Heart left ventricle (tissue), 16 donors: ENCODE measurements at regions not wholly inside any gene's neighbourhood (a gene's known extent, or its start where the extent isn't known, plus 50 kb on each side); places are given as distances from the start of the nearest gene placed in this dataset.

Experiments used
- ATAC-seq, 4 donors: fragments of 200-7000 bp; cut with Tn5 transposase; one replicate each; pipeline ENCODE4 v1.9.1; 2020 to 2022; ENCODE audit warnings: moderate library complexity in 4 of 4, mild to moderate bottlenecking in 3 of 4, moderate number of reproducible peaks in 1 of 4
- DNase-seq, 5 donors: peaks; one replicate each; pipeline ENCODE4 v3.0.0-alpha.2; 2020
- H3K27ac ChIP-seq, 12 donors: fragments of 200-600 bp; sonication (generic) in 4 of 12; one replicate each; pipeline versions ENCODE4 v1.5.0 to v1.8.0; 2016 to 2022; ENCODE audit warnings: mild to moderate bottlenecking in 2 of 12
- H3K27me3 ChIP-seq, 9 donors: fragments of 200-600 bp; sonication (generic) in 2 of 9; one replicate each; pipeline versions ENCODE4 v1.5.1 to v1.8.0; 2016 to 2022; ENCODE audit warnings: mild to moderate bottlenecking in 3 of 9
- H3K36me3 ChIP-seq, 9 donors: fragments of 200-600 bp; sonication (generic) in 2 of 9; one replicate each; pipeline versions ENCODE4 v1.5.0 to v1.8.0; 2018 to 2022; ENCODE audit warnings: mild to moderate bottlenecking in 2 of 9
- H3K4me1 ChIP-seq, 12 donors: fragments of 200-600 bp; sonication (generic) in 4 of 12; one replicate each; pipeline versions ENCODE4 v1.5.0 to v1.8.0; 2016 to 2022; ENCODE audit warnings: mild to moderate bottlenecking in 3 of 12
- H3K4me3 ChIP-seq, 12 donors: fragments of 200-600 bp; sonication (generic) in 4 of 12; one replicate each; pipeline versions ENCODE4 v1.5.0 to v1.8.0; 2017 to 2022; ENCODE audit warnings: mild to moderate bottlenecking in 9 of 12, moderate library complexity in 4 of 12
- H3K9me3 ChIP-seq, 12 donors: fragments of 200-600 bp; sonication (generic) in 4 of 12; one replicate each; pipeline versions ENCODE4 v1.5.0 to v1.8.0; 2016 to 2022; ENCODE audit warnings: mild to moderate bottlenecking in 1 of 12
- POLR2A ChIP-seq, 2 donors: fragments of 450-650 bp; IDR thresholded peaks; one replicate each; pipeline ENCODE4 v1.6.1; 2017; ENCODE audit warnings: antibody characterized with exemption in 2 of 2, mild to moderate bottlenecking in 2 of 2, moderate library complexity in 2 of 2
- WGBS, 4 donors: extraction: QIAGEN DNeasy Blood & Tissue Kit in 2 of 4; methylation state at CpG; one replicate each; pipeline versions ENCODE4 v1.1.5 to v1.1.7; 2013 to 2018; 5-methylcytosine and 5-hydroxymethylcytosine counted together
- intact Hi-C, 10 donors: fragments of 100-400 bp; cut with DNase I; formaldehyde crosslinking; loops; one replicate each; pipeline versions ENCODE4 v1.11.1 to v1.14.2; 2022
- TF ChIP-seq, protein P1 (sequence below), 12 donors: fragments of 200-600 bp; sonication (generic) in 4 of 12; IDR thresholded peaks; one replicate each; pipeline versions ENCODE4 v1.5.0 to v1.8.0; 2018 to 2022; ENCODE audit warnings: antibody characterized with exemption in 12 of 12, mild to moderate bottlenecking in 5 of 12
- donor health status: ischemic (EF 13 %, LVEDD 7.1; RV severe dilation, severe dysfunction).
- donor health status: healthy with polysubstance abuse.
- donor health status: DM: no; HTN: yes; CAD: no.
- donor health status: DM: no; HTN: no; CAD: no.
- donor health status: ischemic (EF 25% LVEDD 6.9; RV normal size, moderate dysfunction).
- donor health status: ischemic (EF 25% LVEDD 5.7; RV mildly dilated, moderate dysfunction).
- donor health status: healthy.
- donor health status: DM: yes; HTN: yes; CAD: no.
- donor health status: ischemic (EF 35%, LVEDD 5.7; RV mildly dilated, moderate dysfunction).
- donor health status: nonischemic (EF 11% LVEDD 7.7; RV severe dilation, severe dysfunction).
- donor health status: DM: yes; HTN: yes; CAD: no.
- donor health status: PGD.
- donor health status: ischemic (EF 29% LVEDD 5.4; RV normal size, mild dysfunction).
- donor health status: nonischemic (EF 23%, LVEDD 6.1; RV moderate dilation, normal function).

GRCh38 chr12:45585522-45586230, 143.8 kb upstream of the ARID2 start:
- no peak overlapping the region for H3K4me3 ChIP-seq
- DNase-seq (no peak), ATAC-seq (no peak)
- H3K27me3 ChIP-seq: no peaks in the 10 kb centered on the region
- H3K9me3 ChIP-seq: no peaks in the 10 kb centered on the region
- TF ChIP-seq, protein P1, sequence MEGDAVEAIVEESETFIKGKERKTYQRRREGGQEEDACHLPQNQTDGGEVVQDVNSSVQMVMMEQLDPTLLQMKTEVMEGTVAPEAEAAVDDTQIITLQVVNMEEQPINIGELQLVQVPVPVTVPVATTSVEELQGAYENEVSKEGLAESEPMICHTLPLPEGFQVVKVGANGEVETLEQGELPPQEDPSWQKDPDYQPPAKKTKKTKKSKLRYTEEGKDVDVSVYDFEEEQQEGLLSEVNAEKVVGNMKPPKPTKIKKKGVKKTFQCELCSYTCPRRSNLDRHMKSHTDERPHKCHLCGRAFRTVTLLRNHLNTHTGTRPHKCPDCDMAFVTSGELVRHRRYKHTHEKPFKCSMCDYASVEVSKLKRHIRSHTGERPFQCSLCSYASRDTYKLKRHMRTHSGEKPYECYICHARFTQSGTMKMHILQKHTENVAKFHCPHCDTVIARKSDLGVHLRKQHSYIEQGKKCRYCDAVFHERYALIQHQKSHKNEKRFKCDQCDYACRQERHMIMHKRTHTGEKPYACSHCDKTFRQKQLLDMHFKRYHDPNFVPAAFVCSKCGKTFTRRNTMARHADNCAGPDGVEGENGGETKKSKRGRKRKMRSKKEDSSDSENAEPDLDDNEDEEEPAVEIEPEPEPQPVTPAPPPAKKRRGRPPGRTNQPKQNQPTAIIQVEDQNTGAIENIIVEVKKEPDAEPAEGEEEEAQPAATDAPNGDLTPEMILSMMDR (IDR thresholded peaks at IDR 0.05): no peak
- no peak for TF ChIP-seq POLR2A (IDR thresholded peaks at IDR 0.05)
- H3K4me1 ChIP-seq: peaks cover 0 to 7% (median 0%) of the 10 kb centered on the region in 12 donors
- H3K36me3 ChIP-seq: no peaks in the 10 kb centered on the region
- WGBS, 4 donors: 89 to 94% (median 91%) methylated on average over 11 to 31 of the region's 31 CpGs
- intact Hi-C loops: no loop called here
- H3K27ac ChIP-seq: no peak overlapping the region

DNA sequence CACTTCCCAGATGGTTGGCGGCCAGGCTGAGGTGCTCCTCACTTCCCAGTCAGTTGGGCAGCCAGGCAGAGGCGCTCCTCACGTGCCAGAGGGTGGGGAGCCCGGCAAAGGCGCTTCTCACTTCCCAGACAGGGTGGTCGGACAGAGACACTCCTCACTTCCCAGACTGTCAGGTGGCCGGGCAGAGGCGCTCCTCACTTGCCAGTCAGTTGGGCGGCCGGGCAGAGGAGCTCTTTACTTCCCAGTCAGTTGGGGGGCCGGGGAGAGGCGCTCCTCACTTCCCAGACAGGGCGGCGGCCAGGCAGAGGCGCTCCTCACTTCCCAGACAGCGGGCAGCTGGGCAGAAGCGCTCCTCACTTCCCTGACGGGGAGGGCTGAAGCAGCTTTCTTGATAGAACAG, 143.0 kb upstream of the ARID2 start:
- intact Hi-C loops: no loop called here
- DNase-seq (no peak), ATAC-seq (no peak)
- no peak overlapping the region for H3K4me3 ChIP-seq
- TF ChIP-seq, protein P1 (IDR thresholded peaks at IDR 0.05): no peak
- no peak for TF ChIP-seq POLR2A (IDR thresholded peaks at IDR 0.05)
- H3K27ac ChIP-seq: no peak overlapping the region
- H3K9me3 ChIP-seq: no peaks in the 10 kb centered on the region
- peaks cover 0 to 7% (median 0%) of the 10 kb centered on the region in 12 donors for H3K4me1 ChIP-seq
- 91 to 98% (median 93%) methylated on average over 8 to 18 of the region's 18 CpGs for WGBS, 4 donors
- no peaks in the 10 kb centered on the region for H3K27me3 ChIP-seq
- no peaks in the 10 kb centered on the region for H3K36me3 ChIP-seq

DNA sequence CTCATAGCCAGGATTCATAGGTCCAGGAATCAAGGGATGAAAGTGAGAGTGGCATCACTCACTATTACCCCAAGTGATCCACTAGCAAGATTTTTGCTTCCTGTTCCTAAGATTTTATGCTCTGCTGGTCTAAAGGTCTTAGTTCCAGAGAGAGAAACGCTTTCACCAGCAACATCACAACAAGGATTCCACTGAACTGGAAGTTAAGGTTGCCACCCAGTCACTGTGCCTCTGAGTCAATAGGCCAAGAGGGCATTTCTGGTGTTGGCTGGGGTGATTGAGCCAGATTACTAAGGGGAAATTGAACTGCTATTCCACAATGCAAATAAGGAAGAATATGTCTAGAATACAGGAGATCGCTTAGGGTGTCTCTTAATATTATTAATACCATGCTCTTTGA, 142.5 kb upstream of the ARID2 start:
- ATAC-seq (no peak), DNase-seq (no peak)
- no peaks in the 10 kb centered on the region for H3K9me3 ChIP-seq
- H3K36me3 ChIP-seq: no peaks in the 10 kb centered on the region
- H3K27me3 ChIP-seq: no peaks in the 10 kb centered on the region
- H3K4me1 ChIP-seq: peaks cover 0 to 7% (median 0%) of the 10 kb centered on the region in 12 donors
- H3K4me3 ChIP-seq: no peak overlapping the region
- intact Hi-C loops: no loop called here
- 83 to 93% (median 90%) methylated on average over 2 of the region's 2 CpGs for WGBS, 4 donors
- no peak overlapping the region for H3K27ac ChIP-seq
- TF ChIP-seq POLR2A (IDR thresholded peaks at IDR 0.05): no peak
- TF ChIP-seq, protein P1 (IDR thresholded peaks at IDR 0.05): no peak

DNA sequence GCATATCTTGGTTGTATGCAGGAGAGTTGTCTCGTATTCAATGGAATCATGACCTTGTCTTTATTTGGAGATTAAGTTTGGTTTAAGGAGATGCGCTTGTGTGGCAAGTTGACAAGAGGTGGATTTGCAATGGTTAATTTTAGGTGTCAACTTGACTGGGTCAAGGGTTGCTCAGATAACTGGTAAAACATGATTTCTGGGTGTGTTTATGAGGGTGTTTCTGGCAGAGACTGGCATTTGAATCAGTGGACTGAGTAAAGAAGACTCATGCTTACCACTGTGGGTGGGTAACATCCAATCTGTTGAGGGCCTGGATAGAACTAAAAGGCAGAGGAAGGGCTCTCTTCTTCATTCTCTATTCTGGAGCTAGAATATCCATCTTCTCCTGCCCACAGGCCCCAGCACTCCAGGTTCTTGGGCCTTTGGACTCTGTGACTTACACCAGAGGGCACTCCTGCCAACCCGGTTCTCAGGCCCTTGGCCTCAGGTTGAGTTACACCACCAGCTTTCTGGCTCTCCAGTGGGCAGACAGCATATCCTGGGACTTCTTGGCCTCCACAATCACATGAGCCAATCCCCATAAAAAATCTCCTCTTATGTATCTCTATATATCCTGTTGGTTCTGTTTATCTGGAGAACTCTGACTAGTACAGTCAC, 141.5 kb upstream of the ARID2 start:
- 87 to 95% (median 93%) methylated on average over 3 of the region's 3 CpGs for WGBS, 4 donors
- TF ChIP-seq, protein P1 (IDR thresholded peaks at IDR 0.05): peak in 4 of 12 donors; percentile 14 to 28 (median 20)
- no peak for TF ChIP-seq POLR2A (IDR thresholded peaks at IDR 0.05)
- Histone ChIP-seq H3K27ac (no peak overlapping the region), H3K4me3 (no peak overlapping the region), H3K27me3 (no peaks in the 10 kb centered on the region), H3K36me3 (no peaks in the 10 kb centered on the region), H3K4me1 (peaks cover 0 to 2% (median 0%) of the 10 kb centered on the region in 12 donors), H3K9me3 (no peaks in the 10 kb centered on the region)
- ATAC-seq (peak in 3 of 4 donors; percentile 56 to 74 (median 64)), DNase-seq (peak in 1 of 5 donors; percentile 40)
- intact Hi-C loops: no loop called here
